SU-DHL-6 (cell line): ENCODE measurements at regions not wholly inside any gene's neighbourhood (a gene's known extent, or its start where the extent isn't known, plus 50 kb on each side); places are given as distances from the start of the nearest gene placed in this dataset.

Source experiments
- H2AFZ ChIP-seq: fragments of 200-600 bp; sonication (generic); 2 replicates; pipeline ENCODE4 v1.6.1; 2014; ENCODE audit warnings: low read depth, mild to moderate bottlenecking, moderate library complexity, mixed read lengths, antibody characterized with exemption, low read length; ENCODE audit not compliant: severe bottlenecking
- H3F3A ChIP-seq: fragments of 200-600 bp; shearing (Covaris generic); 2 replicates; pipeline ENCODE4 v1.6.0; 2016; ENCODE audit warnings: antibody characterized with exemption, mild to moderate bottlenecking; ENCODE audit not compliant: insufficient read depth
- H3K27ac ChIP-seq: fragments of 200-600 bp; sonication (generic); 2 replicates; pipeline ENCODE4 v1.5.1; 2016; ENCODE audit warnings: low read depth, mild to moderate bottlenecking, low read length, moderate library complexity, mixed read lengths
- H3K27me3 ChIP-seq: fragments of 200-600 bp; sonication (generic), shearing (Covaris generic); 2 replicates; pipeline ENCODE4 v1.6.0; 2014; ENCODE audit warnings: mild to moderate bottlenecking, low read length
- H3K36me3 ChIP-seq: fragments of 200-600 bp; sonication (generic); 2 replicates; pipeline ENCODE4 v1.6.1; 2014; ENCODE audit warnings: mild to moderate bottlenecking, low read length, mixed read lengths
- H3K4me2 ChIP-seq: fragments of 300-600, 200-600 bp; shearing (Covaris generic), sonication (generic); 2 replicates; pipeline ENCODE4 v1.6.0; 2014; ENCODE audit warnings: low read length, low read depth, mild to moderate bottlenecking; ENCODE audit not compliant: poor library complexity, severe bottlenecking
- H3K4me3 ChIP-seq: fragments of 200-600 bp; sonication (generic); 2 replicates; pipeline ENCODE4 v1.5.1; 2014; ENCODE audit warnings: antibody characterized with exemption, low read length, mild to moderate bottlenecking, mixed read lengths; ENCODE audit not compliant: insufficient read depth, poor library complexity, severe bottlenecking
- H3K79me2 ChIP-seq: fragments of 200-600 bp; sonication (generic); 2 replicates; pipeline ENCODE4 v1.6.1; 2014; ENCODE audit warnings: mild to moderate bottlenecking, low read length, moderate library complexity; ENCODE audit not compliant: insufficient read depth
- H3K9ac ChIP-seq: fragments of 200-600 bp; sonication (generic); 2 replicates; pipeline ENCODE4 v1.7.0; 2014; ENCODE audit warnings: mild to moderate bottlenecking, low read length
- H3K9me2 ChIP-seq: fragments of 200-600 bp; sonication (generic); replicated peaks from 2 replicates; pipeline ENCODE4 v1.6.1; 2014; ENCODE audit warnings: low read length; ENCODE audit not compliant: insufficient read depth
- H3K9me3 ChIP-seq: fragments of 200-600 bp; sonication (generic); 2 replicates; pipeline ENCODE4 v1.6.1; 2014; ENCODE audit warnings: low read length, mixed read lengths; ENCODE audit not compliant: insufficient read depth
- H4K20me1 ChIP-seq: fragments of 200-600 bp; sonication (generic); 2 replicates; pipeline ENCODE4 v1.6.1; 2014; ENCODE audit warnings: low read depth, mild to moderate bottlenecking, antibody characterized with exemption, low read length, moderate library complexity, mixed read lengths
- CTCF ChIP-seq: fragments of 200-600 bp; sonication (generic); IDR thresholded peaks from one replicate; pipeline ENCODE4 v1.5.1; 2017; ENCODE audit warnings: antibody characterized with exemption, mild to moderate bottlenecking, low read length, moderate library complexity; ENCODE audit not compliant: insufficient read depth, poor library complexity, severe bottlenecking
- EZH2phosphoT487 ChIP-seq: fragments of 200-600 bp; sonication (generic), shearing (Covaris generic); conservative IDR thresholded peaks from 2 replicates; pipeline ENCODE4 v1.6.1; 2018; ENCODE audit warnings: mild to moderate bottlenecking, antibody characterized with exemption, low read length, moderate library complexity, mixed read lengths

DNA sequence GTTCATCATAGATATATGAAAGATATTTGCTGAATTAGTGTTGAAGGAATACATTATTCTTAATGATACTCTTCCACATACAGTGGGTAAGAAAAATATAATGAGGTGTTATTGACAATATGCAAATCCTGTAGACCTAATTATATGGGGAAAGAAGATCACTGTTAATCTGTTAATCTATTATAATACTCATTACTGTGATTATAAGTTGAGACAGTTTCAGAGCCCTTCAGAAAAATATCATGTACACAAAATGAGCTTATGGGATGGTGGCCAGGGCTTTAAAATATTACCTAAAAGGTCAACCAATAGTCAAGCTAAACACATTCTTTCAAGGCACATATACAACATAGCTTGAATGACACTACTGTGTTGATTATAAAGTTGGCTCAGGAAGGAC, 163.5 kb downstream of the NOL4 start:
- Histone ChIP-seq H3K9me2 (no peaks in the 10 kb centered on the region), H3K9ac (no peak overlapping the region), H3K9me3 (no peaks in the 10 kb centered on the region), H3K4me2 (no peak overlapping the region), H2AFZ (no peak overlapping the region), H3F3A (no peaks in the 10 kb centered on the region), H3K27ac (no peak overlapping the region), H4K20me1 (peaks cover 3% of the 10 kb centered on the region; the same call in 1 of the 2 replicates), H3K79me2 (no peaks in the 10 kb centered on the region), H3K36me3 (no peaks in the 10 kb centered on the region), H3K27me3 (no peaks in the 10 kb centered on the region), H3K4me3 (no peak overlapping the region)
- no peak for TF ChIP-seq CTCF
- no peak for TF ChIP-seq EZH2phosphoT487

GRCh38 chr18:34055227-34055626, 169.5 kb downstream of the NOL4 start:
- Histone ChIP-seq H3K36me3 (no peaks in the 10 kb centered on the region), H3F3A (no peaks in the 10 kb centered on the region), H3K27me3 (no peaks in the 10 kb centered on the region), H3K9ac (no peak overlapping the region), H3K4me2 (no peak overlapping the region), H3K9me2 (no peaks in the 10 kb centered on the region), H3K4me3 (no peak overlapping the region), H2AFZ (no peak overlapping the region), H3K79me2 (no peaks in the 10 kb centered on the region), H4K20me1 (no peaks in the 10 kb centered on the region), H3K27ac (no peak overlapping the region), H3K9me3 (no peaks in the 10 kb centered on the region)
- TF ChIP-seq EZH2phosphoT487 (no peak), CTCF (no peak)

DNA sequence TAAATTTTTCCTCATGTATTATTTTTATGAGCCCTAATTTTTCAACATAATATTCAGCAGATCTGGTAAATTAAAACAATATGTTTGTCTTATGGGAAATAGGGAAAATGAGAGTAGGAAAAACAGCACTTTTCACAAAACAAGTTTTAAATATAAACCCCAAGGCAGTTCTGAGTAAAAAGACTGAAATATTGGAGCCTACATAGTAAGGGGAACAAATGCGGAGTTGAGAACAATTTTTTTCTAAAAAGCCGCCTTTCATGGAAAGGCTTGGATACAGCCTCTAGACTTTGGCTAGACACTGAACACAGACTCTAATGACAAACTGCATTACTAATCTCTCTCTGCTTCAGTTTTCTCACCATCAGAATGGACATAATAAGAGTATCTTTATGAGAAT, 174.1 kb downstream of the NOL4 start:
- Histone ChIP-seq H3F3A (no peaks in the 10 kb centered on the region), H3K79me2 (no peaks in the 10 kb centered on the region), H3K36me3 (no peaks in the 10 kb centered on the region), H3K9me2 (no peaks in the 10 kb centered on the region), H3K27ac (no peak overlapping the region), H2AFZ (no peak overlapping the region), H3K27me3 (no peaks in the 10 kb centered on the region), H3K4me3 (no peak overlapping the region), H3K9ac (no peak overlapping the region), H4K20me1 (no peaks in the 10 kb centered on the region; the same call in 1 of the 2 replicates), H3K4me2 (no peak overlapping the region), H3K9me3 (no peaks in the 10 kb centered on the region)
- TF ChIP-seq CTCF (no peak), EZH2phosphoT487 (no peak)
